ENCODE measurements at regions not wholly inside any gene's neighbourhood (a gene's known extent, or its start where the extent isn't known, plus 50 kb on each side); places are given as distances from the start of the nearest gene placed in this dataset.
"Not testable (repeated sequence)": the region's sequence is repeated elsewhere in the genome, so short reads cannot be mapped to it uniquely, and the experiment has no call there.

DNA sequence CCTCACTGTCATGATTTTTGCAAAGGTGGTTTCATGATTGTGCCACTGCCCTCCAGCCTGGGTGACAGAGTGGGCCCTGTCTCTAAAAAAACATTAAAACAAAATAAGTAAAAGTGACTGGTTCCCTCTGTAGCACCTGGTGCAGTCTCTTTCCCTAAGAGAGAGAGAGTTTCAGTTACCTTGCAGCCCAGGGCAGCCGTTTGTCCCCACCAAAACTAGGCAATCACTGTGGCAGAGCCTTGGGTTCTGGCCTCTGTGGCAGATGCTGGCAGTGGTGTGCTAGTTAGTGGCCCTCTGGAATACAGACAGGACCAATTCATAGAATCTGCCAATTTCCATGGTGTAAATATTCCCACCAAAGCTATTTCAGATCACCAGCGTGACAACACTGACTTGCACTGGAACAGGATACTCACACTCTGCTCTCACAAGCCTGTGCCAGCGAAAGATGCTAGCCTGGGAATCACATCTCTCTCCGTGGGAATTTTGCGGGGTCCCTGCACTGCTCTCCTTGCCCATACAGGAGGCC lies 108.7 kb downstream of the TLR5 start:
- H3K27me3 ChIP-seq: no peaks in the 10 kb centered on the region
- no peak overlapping the region for H3K9ac ChIP-seq
- no peaks in the 10 kb centered on the region for H3K9me3 ChIP-seq
- no peak overlapping the region for H3K27ac ChIP-seq
- no peak overlapping the region for H3K4me2 ChIP-seq
- TF ChIP-seq Cebpa-rat (IDR thresholded peaks at IDR 0.05): no peak
- no peaks in the 10 kb centered on the region for H4K20me1 ChIP-seq
- peaks cover 24% of the 10 kb centered on the region for H3K4me1 ChIP-seq
- H3K36me3 ChIP-seq: no peaks in the 10 kb centered on the region
- no peak overlapping the region for H3K4me3 ChIP-seq

DNA sequence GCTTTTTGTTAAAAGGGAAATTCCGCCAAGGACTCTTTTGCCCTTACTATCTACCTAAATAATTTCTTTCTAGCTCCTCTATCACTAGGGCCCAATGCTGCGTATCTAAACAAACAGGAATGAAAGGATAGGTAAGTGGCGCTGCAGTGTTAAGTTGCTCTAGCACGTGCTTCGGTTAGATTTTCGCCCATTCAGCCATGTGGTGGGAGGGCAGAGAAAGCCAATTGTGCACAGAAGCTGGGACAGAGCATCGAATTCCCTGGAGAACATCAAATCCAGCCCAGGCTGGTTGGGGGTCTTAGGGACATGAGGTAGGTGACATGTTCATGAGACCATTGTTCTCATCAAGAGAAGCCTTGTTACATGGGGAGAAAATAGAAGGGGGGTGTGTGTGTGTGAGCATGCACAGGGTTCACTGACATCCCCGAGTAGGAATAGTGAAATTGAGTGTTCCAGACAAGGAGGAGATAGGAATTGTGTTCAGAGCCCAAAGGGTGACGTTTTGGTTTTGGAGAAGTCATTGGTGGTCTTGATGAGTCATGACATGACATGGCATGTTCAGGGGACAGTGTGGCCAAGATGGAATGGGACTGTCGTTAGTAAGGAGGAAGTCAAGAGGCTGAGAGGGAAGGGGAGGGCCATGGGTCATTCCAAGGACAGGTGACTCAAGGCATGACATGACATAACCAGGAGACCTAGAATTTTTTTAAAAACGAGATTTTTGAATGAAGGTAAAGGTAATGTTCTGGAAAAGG lies 107.1 kb downstream of the TLR5 start:
- Histone ChIP-seq H3K4me1 (peaks cover 17% of the 10 kb centered on the region), H3K9ac (no peak overlapping the region), H3K27ac (no peak overlapping the region), H3K36me3 (no peaks in the 10 kb centered on the region), H3K9me3 (no peaks in the 10 kb centered on the region), H4K20me1 (no peaks in the 10 kb centered on the region), H3K27me3 (no peaks in the 10 kb centered on the region), H3K4me2 (no peak overlapping the region), H3K4me3 (no peak overlapping the region)
- TF ChIP-seq Cebpa-rat (IDR thresholded peaks at IDR 0.05): no peak

DNA sequence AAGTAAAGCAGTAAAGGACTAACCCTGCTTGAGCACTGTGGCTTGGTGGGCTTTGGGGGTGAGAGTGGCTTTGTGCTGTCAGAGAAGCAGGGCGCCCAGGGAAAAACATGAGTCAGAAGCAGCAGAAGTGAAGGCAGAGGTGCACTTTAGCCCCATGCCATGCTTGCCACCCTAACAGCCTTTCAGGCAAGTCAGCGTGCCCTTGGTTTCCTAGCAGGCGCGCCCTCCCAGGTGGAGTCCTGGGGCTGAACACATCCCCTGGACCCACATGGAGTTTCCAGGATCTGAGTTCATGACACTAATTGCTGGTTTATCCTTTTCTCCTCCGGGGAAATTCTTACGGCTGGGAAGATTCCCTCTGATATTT lies 106.6 kb downstream of the TLR5 start:
- H3K4me2 ChIP-seq: no peak overlapping the region
- H3K27me3 ChIP-seq: no peaks in the 10 kb centered on the region
- H4K20me1 ChIP-seq: no peaks in the 10 kb centered on the region
- no peak for TF ChIP-seq Cebpa-rat (IDR thresholded peaks at IDR 0.05)
- no peak overlapping the region for H3K4me3 ChIP-seq
- peaks cover 11% of the 10 kb centered on the region for H3K4me1 ChIP-seq
- no peaks in the 10 kb centered on the region for H3K9me3 ChIP-seq
- no peak overlapping the region for H3K9ac ChIP-seq
- no peaks in the 10 kb centered on the region for H3K36me3 ChIP-seq
- no peak overlapping the region for H3K27ac ChIP-seq

DNA sequence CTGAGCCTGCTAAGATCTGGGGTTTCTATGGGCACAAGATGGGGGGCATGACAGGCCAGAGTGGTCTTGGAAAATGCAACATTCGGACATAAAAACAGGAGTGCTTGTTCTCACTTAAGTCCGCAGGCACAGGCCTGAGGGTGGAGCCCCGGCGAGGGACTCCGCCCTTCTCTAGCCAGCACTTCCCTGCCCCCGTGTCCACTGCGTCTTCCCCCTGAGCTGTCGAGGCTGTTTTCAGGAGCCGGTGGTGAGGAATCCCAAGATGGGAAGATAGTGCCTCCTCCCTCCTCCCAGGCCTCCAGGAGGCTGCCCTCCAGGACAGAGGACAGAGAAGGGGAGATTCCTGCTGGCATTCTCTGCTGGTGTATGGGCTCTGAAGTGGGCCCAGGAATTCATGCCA lies 105.2 kb downstream of the TLR5 start:
- no peak overlapping the region for H3K4me3 ChIP-seq
- H3K36me3 ChIP-seq: no peaks in the 10 kb centered on the region

DNA sequence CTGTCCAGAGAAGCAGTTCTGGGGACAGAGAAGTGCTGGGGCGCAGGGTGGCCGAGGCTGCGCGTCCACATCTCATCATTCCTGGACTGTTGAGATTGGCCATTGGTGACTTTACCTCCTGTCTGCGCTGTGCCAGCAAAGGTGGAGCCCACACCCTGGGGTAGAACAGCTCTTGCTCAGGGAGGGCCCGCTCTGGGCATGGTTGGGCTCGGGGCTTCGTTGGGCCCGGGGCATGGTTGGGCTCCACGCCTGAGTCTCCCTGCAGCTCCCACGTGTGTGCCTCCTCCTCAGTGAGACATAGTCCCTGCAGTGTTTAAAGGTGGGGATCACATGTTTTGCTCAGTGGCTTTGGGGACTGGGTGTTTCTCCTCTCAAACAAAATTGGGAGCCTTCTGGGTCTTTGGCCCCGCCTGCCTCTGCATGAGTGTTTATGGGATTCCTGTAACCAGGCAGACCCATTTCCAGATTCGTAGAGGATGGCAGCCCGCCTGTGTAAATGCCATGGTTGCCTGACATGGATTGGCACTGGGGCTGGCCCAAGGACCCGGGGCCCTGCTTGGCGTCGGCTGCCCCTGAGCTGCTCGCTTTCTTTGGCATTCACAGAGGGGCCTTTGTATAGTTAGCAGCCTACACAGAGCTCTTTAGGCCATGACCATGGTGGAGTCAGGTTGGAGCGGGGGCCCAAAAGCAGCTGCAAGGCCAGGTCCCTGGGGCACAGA lies 104.6 kb downstream of the TLR5 start:
- Histone ChIP-seq H3K27me3 (no peaks in the 10 kb centered on the region), H3K27ac (no peak overlapping the region), H3K9ac (no peak overlapping the region), H3K4me1 (no peaks in the 10 kb centered on the region), H3K4me2 (no peak overlapping the region), H4K20me1 (no peaks in the 10 kb centered on the region), H3K36me3 (no peaks in the 10 kb centered on the region), H3K4me3 (no peak overlapping the region), H3K9me3 (no peaks in the 10 kb centered on the region)
- TF ChIP-seq Cebpa-rat (IDR thresholded peaks at IDR 0.05): no peak

More for the DNA sequence above, 105.2 kb downstream of the TLR5 start:
- no peak for TF ChIP-seq Cebpa-rat (IDR thresholded peaks at IDR 0.05)
- Histone ChIP-seq H3K9ac (no peak overlapping the region), H3K27ac (no peak overlapping the region), H4K20me1 (no peaks in the 10 kb centered on the region), H3K27me3 (no peaks in the 10 kb centered on the region), H3K4me2 (no peak overlapping the region), H3K4me1 (no peaks in the 10 kb centered on the region), H3K9me3 (no peaks in the 10 kb centered on the region)

DNA sequence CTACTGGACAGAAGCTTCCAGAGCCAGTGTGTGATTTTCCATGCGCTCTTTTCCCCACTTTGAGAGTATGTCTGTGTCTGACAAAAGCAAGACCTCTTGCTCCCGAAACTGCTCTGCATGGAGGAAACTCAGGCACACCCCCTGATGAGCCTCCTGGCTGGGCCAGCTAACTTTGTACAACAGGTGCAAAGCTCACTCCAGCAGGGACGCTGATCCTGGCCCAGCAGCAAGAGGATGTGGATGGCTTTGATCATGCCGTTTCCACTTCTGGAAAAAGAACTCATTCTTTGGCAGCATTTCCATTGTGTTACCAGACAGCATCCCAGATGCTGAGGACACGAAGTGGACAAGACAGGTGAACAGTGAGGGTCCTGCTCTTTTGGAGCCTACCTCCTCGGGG lies 103.1 kb downstream of the TLR5 start:
- Histone ChIP-seq H3K9ac (no peak overlapping the region), H3K27me3 (no peaks in the 10 kb centered on the region), H3K4me3 (no peak overlapping the region), H3K27ac (no peak overlapping the region), H4K20me1 (no peaks in the 10 kb centered on the region), H3K4me1 (no peaks in the 10 kb centered on the region), H3K36me3 (no peaks in the 10 kb centered on the region), H3K9me3 (peaks cover 5% of the 10 kb centered on the region; the same call in 1 of the 2 replicates), H3K4me2 (no peak overlapping the region)
- no peak for TF ChIP-seq Cebpa-rat (IDR thresholded peaks at IDR 0.05)

DNA sequence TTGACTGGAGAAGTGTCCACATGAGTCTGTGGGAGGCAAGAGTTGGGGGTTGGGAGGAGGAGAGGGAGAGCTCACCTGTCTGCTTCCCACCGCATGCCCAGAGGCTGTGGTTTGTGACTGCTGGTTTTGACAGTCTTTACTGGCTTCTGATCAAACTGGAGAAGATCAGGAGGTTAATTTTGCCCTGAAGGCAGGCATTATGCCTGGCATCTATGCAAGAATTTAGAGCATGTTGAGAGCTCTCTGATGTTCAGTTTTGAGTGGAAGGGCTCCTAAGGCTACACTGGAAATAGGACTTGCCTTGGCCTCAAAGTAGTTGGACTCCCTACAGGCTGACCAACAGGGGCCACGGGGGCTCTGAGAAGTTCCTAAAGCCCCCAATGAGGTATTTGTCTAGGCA lies 101.6 kb downstream of the TLR5 start:
- Histone ChIP-seq H3K4me2 (no peak overlapping the region), H4K20me1 (no peaks in the 10 kb centered on the region), H3K9ac (no peak overlapping the region), H3K27me3 (no peaks in the 10 kb centered on the region), H3K4me1 (no peaks in the 10 kb centered on the region), H3K9me3 (peaks cover 19% of the 10 kb centered on the region), H3K27ac (no peak overlapping the region), H3K4me3 (no peak overlapping the region), H3K36me3 (no peaks in the 10 kb centered on the region)
- TF ChIP-seq Cebpa-rat (IDR thresholded peaks at IDR 0.05): no peak

DNA sequence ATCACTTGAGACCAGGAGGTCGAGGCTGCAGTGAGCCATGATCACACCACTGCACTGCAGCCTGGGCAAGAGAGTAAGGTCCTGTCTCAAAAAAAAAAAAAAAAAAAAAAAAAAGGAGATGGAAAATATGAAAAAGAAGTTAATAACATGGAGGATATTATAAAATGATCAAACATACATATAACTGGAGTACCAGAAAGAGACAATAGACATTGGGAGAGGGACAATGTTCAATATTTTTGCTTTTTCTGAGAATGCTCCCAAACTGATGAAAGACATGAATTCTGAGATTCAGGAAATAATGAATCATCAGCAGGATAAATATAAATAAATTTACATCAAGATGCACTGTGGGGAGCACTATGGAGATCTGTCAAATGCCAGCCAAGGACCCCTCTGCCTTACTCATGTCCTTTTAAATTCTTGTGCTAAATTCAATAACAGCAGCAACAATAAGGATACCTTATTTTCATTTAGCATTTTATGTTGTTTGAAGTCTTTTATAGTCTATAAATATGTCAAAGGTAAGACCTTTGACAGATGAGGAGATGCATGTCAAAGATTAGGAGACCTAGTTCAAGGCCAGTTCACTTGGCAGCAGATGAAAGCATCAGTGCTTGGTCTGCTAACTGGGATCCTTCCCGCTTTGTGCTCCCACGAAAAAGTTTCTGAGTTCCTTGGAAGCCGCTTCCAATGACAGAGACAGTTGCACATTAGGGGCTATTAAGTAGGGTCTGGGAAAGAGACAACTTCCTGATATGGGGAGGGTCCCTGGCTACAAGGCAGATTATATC lies 97.7 kb downstream of the TLR5 start:
- no peak overlapping the region for H3K27ac ChIP-seq
- TF ChIP-seq Cebpa-rat (IDR thresholded peaks at IDR 0.05): no peak
- no peak overlapping the region for H3K4me3 ChIP-seq
- no peak overlapping the region for H3K9ac ChIP-seq
- H4K20me1 ChIP-seq: no peaks in the 10 kb centered on the region
- no peaks in the 10 kb centered on the region for H3K36me3 ChIP-seq
- H3K4me2 ChIP-seq: no peak overlapping the region
- H3K4me1 ChIP-seq: no peaks in the 10 kb centered on the region
- no peaks in the 10 kb centered on the region for H3K27me3 ChIP-seq
- H3K9me3 ChIP-seq: peaks cover 34% of the 10 kb centered on the region

DNA sequence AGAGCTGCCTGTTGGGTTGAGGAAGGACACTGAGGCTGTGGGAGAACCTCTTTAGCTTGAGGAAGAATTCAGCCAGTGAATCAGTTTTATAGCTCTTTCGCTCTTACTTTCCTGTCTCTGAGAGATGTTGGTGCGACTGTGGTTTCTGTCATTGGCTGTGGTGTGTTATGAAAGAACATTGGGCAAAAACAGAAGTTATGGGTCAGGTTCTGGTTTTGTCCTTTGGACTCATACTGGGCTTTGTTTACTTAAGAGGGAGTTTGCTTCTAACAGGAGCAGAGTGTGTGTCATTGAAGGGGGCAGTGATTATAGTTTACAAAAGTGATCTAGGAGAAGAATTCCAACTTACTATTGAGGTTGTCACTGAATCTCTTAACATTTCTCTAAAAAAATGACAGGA lies 97.0 kb downstream of the TLR5 start:
- Histone ChIP-seq H3K27me3 (no peaks in the 10 kb centered on the region), H3K4me3 (no peak overlapping the region), H3K9me3 (peaks cover 34% of the 10 kb centered on the region), H3K36me3 (no peaks in the 10 kb centered on the region), H3K4me1 (no peaks in the 10 kb centered on the region), H4K20me1 (no peaks in the 10 kb centered on the region), H3K4me2 (no peak overlapping the region), H3K9ac (no peak overlapping the region), H3K27ac (no peak overlapping the region)
- no peak for TF ChIP-seq Cebpa-rat (IDR thresholded peaks at IDR 0.05)

DNA sequence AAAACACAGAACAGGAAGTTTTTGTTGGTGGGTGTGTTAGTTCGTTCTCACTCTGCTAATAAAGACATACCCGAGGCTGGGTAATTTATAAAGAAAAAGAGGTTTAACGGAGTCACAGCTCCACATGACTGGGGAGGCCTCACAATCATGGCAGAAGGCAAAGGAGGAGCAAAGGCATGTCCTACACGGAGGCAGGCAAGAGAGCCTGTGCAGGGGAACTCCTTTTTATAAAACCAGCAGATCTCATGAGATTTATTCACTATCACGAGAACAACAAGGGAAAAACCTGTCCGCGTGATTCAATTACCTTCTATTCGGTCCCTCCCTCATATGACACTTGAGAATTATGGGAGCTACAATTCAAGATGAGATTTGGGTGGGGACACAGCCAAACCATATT lies 96.6 kb downstream of the TLR5 start:
- not testable (repeated sequence) for H3K27ac ChIP-seq, H3K27me3 ChIP-seq, H3K4me3 ChIP-seq, H3K4me2 ChIP-seq, H3K4me1 ChIP-seq, H3K36me3 ChIP-seq, H3K9ac ChIP-seq, H4K20me1 ChIP-seq
- peaks cover 34% of the 10 kb centered on the region for H3K9me3 ChIP-seq

Measured in BLaER1 (cell line).